HK-2 (cell line): ENCODE measurements at regions not wholly inside any gene's neighbourhood (a gene's known extent, or its start where the extent isn't known, plus 50 kb on each side); places are given as distances from the start of the nearest gene placed in this dataset.

ENCODE experiments used
- DNase-seq: peaks from one replicate; pipeline ENCODE4 v3.0.0-alpha.2; 2018; ENCODE audit not compliant: unreplicated experiment

DNA sequence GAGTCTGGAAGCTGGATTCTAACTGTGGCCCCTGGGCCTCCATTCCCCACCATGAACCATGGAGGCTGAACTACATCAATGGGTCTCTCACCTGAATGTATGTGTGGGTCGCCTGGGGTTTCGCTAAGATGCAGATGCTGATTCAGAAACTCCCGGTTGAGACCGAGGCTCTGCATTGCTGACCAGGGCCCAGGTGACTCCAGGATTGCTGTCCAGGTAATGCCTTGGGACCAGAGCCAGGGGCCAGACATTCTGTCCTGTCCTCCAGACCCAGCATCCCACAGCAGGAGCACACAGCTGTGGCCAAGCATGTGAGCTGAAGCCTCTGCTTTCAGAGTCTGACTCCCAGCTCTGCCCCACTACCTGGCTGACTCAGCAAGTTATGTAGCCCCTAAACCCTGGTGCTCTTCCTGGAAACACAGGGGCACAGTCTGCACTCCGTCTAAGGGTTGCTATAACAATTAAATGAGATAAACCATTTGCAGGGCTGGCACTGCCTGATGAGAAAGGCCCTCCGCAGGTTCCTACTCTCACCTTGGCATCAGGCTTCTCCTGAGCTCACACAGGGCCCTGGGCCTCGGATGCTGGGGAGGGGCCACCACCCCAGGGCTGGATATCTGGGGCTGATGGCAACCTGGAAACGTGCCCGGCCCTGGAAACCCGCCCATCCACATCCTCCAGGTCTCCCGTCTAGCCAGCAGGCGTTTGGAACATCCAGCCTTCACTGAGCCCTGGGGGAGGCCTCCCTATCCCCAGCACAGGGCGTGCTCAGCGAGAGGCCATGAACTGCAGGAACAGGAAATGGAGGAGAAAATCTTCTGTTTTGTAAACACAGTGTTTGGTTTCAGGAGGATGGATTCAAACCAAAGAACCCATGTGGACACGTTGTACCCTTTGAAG is 175.7 kb downstream of the DLL1 start:
- no peak for DNase-seq

DNA sequence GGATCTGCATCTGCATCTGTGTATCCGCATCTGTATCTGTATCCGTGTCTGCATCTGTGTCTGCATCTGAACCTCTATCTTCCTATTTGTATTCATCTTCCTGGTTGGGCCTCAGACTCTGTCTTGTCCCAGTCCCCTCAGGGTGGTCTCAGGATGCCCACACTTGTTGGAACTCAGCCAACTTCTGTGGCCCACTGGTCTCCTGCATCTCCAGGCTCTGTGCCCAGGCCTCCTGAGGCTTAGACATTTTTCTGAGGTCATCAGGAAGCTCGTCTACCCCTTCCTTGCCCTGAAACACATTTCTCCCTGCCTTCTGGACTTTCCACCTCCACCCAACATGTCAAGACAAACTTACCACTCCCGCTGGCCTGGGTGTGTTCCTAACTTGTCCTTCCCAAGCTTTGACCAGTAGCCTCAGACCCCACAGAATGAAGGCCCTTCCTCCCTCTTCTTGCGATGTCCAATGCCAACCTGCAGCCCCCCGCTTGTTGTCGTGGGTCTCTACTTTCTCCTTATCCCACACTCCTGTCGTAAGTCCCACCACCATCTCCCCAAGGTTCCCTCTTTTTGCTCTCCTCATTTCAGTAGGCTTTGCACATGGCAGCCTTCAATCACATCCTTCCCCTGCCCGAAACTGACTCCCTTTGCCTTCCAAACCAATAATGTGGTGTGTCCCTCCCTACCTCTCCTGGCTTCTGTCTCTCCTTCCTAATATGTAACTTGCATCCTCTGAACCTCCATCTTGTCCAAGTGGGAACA is 176.5 kb downstream of the DLL1 start:
- no peak for DNase-seq

DNA sequence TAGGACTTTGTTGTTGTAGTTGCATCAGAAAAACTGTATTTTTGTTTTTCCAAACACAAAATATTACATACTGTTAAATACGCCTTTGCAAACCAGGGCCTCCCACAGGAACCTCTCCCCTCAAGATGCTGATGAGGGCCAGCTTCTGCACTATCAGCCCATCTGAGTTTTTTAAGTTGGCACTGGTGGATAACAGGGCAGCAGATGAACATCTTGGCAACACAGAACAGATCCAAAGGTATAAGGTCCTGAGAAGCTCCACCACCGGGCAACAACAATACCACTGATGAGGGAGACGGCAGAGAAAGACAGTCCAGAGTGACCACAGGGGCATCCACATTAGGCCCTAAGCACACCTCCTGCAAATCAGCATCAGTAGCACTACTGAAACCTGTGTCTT is 177.7 kb downstream of the DLL1 start:
- no peak for DNase-seq

DNA sequence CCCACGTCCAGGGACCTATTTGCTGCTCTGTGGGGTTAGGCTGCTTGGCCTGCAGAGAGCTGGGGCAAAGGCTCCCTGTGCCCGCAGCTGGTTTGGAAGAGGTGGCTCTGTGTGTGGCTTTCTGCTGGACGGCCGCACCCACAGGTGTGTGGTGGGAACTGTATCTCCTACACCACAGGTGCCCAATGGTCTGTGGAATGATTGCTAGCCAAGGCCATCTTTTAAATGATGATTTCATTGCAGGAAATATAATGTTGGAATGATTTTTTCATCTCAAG is 178.4 kb downstream of the DLL1 start:
- DNase-seq, result no peak

DNA sequence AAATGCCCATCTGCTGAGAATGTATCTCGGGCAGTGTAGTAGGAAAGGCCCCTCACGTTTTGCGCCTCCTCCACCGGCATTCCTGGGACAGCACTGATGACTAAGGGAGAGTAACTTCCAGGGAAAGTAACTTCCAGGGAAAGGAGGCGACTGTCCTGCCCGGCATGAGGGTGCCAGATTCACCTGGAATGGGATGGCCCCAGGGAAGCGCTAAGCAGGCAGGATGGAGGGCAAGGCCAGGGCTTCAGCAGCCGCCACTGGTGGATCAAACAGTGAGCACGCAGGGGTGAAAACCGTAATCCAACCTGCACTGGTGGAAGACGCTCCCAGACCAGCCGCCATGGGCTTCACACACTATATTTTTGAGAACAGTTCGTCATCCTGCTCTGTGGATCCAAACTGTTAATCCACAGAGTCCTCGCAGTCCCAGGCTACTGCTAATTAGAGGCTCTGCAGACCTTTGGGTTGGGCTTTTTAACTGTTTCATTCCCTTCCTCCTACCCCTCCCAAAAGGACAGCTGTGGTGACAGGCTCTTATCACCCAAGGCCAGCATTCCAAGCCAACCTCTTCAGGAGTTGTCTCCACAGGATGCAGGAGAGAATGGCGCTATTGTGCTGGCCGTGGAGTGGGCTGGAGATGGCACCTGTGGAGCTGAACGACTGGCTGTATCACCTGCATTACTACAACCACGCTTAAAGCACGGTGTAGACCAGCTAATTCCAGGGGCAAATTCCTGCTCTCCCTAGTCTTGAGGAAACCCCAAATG is 178.9 kb downstream of the DLL1 start:
- no peak for DNase-seq

DNA sequence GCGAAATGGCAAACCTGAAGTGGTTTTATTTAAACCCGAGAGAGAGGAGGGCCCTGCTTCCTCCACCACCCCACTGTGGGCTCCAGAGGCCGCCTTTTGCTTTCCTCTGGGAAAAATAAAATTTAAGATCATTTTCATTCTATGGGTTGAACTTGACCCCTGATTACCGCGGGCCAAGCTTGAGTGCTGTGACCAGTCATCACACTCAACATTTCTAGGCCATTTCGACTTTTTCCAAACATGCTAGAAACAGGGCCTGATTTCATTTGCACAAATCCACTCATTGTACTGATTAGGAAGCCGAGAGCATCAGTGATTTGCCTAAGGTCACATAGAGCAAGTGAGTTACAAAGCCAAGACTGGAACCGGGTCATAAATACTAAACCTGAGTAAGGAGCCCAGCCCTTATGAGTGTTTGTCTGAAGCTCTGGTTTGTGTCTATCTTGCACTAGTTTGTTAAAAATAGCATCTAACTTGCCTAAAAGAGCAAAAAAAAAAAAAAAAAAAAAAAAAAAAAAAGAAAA is 179.7 kb downstream of the DLL1 start:
- DNase-seq, result no peak

DNA sequence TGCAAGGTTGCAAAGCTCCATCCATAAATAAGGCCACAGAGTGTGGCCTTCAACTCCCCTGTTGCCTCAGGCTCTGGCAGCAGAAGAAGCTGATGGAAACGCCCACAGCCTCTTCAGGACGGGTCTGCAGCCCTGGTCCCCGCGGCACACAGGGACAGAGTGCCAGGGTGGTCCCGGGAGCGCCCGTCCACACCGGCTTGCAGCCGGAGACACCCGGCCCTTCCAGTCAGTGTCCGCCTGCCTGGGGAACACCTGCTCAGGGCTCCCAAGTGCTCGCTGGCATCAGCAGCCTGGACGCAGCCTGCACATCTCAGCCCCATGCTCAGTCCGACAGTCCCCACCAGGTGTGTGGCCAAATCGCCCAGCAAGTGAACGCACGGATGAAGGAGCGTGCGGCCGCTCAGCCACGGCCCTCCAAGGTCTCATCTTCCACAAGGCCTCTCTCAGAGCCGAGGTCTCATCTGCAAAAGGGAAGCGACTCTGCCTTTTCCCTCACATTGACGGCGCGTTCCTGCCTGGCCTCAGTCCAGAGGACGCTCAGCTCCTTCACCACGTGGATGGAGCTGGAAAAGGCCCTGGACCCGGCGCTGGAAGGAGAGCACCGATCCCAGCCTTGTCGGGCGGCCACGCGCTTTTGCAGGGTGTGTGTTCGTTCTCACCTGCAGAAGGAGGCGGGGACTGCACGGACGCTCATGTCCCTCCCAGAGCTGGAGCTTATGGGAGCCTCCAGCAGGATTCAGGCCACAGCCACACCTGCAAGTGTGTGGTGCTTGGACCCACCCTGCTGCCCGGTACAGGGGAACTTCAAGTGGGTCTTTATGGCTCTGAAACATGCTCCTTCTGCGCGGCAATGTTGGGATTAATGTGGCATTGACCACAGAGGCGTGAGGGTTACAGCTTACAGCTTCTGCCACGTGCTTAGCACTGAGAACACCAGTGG is 180.4 kb downstream of the DLL1 start:
- DNase-seq, result no peak

DNA sequence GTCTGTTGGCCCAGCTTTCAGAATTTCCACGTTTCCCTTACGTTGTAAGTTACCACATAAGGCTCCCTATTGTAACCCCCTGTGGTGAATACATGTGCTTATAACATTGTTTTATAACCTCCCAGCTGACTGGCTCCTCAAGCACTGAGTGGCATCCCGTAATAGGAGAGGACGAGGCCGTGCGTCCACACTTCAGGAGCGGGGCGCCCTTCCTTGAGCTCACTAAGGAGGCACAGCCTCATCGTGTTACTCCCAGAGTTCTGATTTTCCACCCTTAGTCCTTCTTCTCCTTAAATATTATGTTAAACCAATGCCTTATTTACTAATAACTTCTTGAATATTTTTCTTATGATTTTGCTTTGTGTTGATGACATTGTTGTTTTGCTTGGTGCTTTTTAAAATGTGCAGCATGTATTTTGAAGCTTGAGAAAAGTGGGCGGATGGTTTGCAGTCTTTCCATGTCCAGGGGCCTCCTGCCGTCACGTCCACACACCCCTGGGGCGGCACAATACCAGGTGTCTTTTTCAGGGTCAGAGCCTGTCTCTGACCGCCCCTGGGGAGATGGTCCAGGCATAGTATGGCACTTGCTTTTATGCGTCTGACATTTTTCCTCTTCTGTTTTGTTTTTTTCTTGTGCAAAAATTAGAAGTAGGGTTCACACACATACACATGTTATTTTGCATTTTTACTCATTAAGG is 181.8 kb downstream of the DLL1 start:
- no peak for DNase-seq

DNA sequence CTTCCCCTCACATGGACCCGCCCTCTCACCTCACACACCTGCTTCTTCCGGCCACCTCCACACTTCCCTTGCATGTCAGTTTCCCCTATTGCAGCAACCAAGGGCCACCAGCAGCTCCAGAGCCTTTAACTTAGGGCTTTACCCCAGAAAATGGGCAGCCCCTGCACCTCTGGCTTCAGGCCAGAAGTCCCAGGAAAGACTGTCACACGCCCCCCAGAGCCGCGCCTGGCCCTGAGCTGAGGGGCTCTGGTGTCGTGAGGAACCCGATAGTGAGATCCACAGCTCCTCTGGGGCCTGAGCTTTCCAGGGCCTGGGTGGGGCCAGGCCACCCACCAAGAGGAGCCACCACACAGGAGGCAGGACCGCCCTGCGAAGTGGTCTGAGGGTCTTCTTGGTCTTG is 182.4 kb downstream of the DLL1 start:
- no peak for DNase-seq

DNA sequence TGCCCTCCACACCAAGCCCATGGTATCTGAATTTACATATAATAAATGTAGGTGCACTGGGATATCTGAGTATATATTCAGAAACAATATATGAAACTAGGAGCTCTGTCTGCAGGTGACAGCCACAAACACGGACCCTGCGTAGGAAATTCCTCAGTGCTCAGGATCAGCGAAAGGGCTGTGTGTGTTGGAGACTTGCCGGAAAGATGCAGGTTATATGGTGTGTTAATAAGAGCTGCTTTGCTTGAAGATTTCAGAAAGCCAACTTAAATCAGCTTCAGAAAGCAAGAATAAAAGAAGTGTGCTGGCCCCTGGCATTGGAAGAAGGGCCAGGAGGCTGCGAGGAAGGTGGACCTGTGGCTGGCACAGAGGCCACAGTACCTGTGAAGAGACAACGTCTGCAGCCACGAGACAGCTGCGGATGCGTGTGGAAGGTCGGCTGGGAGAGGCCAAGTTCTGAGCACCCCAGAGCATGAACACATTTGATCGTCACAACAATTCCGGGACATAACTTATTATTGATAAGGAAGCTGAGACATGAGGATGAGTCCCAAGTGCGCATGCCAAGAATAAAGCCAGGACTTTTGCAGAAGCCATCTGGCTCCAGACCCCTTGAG is 183.2 kb downstream of the DLL1 start:
- no peak for DNase-seq

DNA sequence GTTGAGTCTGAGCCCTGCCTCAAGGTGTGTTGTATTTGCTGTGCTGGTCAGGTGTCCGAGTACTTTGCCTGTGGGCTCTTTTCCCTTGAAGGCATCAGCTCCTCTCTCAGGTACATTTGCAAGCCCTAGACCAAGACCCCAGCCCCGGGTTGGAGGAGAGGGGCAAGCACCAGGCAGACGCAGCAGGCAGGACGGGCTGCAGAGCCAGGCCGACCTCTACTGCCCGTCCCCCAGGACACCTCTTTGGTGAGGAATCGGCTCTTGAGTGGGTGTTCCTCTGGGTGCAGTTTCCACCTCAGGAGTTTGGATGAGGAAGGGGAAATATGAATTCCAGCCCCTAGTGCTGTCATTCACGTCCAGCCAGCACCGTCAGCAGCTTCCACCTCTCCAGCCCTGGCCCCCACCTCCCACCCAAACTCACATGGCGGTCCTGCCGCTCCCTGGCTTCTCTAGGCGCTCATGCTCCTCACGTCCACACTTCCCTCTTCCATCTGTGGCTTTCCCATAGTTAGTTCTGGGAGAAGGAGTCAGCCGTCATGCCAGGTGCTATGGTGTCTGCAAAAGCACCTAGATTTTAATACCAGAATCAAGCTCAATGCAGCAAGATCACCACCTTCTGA is 183.9 kb downstream of the DLL1 start:
- no peak for DNase-seq

DNA sequence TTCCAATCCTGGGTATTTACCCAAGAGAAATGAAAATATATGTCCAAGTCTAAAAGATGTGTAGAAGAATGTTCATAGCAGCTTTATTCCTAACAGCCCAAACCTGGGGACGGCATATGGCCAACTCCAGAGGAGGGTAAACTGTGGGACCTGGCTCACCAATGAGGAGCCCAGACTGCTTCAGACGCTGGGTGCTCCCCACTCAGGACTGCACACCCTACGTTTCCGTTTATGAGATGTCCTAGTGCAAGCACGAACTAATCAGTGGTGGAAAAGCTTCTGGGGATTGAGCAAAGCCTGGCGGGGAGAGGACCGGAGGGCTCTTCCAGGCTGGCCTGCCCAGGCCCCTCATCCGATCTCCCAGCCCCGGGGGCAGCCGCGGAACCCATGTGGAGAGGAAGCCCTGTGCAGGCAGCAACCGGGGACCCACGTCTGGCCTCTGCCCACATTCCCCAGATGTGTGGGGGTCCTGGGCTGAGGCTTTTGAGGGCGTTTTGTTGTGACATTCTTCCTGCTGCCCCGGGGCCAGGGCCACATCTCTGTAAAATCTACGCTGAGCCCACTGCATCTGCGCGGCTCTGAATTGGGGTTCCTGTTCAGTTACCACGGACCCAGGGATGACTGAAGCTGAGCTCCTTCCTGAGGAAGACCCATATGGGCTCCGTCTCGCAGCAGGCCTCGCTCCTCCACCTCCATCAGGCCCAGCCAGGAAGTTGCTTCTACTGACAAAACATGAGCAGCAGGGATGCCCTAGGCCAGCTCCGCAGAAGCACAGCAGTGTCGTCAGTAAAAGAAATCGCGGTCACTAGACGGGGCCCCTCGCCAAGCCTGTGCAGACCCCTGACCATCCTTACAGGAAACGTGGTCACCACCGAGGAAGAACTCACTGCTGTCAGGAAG is 188.0 kb downstream of the DLL1 start:
- DNase-seq, result no peak

DNA sequence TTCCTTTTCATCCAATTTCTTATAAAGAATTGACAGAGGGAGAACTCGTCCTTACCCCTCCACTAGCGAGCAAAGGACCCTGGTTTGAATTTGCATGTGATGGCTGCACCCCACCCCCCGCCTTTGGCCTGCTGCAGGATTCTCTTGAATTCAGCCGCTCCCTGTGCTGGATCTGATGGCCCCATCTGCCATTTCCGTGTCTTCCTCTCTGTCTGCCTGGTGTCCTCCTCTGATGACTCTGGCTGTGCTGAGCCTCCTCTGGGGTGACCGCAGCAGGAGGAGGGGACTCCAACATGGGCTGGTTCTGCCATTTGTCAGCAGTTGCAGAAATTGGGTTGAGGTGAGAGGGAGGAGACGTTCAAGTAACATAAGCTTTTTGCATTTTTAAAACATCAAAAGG is 188.8 kb downstream of the DLL1 start:
- DNase-seq, result no peak

DNA sequence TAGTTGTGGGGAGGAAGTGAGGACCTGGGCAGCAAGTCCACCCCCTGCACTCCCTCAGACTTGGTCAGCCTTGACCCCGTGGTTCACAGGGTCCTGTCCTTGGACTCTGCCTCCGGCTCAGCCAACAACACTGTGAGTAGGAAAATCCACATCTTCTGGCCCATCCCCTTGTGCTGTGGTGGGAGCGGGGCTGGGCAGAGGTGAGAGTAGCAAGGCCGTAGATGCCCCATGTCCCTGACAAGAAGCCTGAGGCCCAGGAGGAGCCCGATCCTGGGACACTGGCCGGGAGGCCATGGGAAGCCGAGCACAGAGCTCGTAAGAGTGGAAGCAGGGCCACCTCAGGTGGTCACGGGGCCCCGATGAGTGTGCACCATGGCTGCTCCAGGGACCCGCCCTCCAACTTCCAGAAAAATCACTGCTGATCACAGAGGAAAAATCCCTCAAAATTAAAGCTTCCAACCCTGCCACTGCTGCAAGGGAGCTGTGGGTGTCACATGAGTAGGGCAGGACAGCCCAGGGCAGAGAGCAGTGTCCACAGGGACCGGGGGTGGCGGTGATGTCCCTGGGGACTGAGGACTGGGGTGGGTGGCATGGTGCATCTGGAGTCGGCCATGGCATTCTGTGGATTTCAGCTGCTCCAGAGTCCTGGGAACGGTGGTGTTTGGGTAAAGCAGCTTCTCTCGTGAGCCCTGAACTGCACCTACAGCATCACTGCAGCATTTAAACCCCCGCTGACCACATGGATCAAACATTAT is 189.4 kb downstream of the DLL1 start:
- DNase-seq, result no peak

DNA sequence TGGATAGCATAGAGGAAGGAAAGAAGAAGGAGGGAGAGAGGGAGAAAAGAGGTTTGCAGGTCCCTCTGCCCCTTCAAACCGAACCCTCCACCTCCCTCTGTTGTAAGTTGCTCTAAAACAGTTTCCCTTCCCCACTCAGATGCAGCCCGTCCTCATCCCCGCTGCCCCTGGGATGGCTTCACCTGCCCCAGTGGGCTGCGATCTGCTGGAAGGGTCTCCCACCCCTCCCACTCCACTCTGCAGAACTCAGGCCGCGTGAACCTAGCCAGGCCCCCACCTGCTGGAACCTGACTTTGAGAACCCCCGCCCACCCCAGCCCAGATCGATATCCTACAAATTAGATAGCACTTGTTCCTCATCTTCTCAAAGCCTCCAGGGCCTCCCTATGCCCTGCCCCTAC is 190.8 kb downstream of the DLL1 start:
- DNase-seq, result no peak

DNA sequence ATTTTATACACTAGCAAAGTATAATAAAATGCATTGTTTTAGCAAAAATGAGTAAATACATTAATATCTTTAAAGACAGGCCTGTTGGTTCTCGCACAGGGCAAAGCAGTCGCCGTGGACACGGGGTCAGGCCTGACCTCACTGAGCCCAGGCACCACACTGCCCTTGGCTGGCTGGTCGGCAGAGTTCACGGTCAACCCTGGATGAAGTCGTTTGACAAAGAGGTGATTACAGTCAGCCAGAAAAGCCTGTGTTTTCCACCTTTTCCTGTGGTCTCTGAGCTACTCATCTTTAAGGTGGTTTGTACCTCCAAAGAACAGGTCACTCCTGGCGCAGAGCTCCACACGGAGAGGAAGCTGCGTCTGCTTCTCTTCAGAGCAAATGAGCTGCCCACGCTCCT is 191.5 kb downstream of the DLL1 start:
- DNase-seq, result no peak

DNA sequence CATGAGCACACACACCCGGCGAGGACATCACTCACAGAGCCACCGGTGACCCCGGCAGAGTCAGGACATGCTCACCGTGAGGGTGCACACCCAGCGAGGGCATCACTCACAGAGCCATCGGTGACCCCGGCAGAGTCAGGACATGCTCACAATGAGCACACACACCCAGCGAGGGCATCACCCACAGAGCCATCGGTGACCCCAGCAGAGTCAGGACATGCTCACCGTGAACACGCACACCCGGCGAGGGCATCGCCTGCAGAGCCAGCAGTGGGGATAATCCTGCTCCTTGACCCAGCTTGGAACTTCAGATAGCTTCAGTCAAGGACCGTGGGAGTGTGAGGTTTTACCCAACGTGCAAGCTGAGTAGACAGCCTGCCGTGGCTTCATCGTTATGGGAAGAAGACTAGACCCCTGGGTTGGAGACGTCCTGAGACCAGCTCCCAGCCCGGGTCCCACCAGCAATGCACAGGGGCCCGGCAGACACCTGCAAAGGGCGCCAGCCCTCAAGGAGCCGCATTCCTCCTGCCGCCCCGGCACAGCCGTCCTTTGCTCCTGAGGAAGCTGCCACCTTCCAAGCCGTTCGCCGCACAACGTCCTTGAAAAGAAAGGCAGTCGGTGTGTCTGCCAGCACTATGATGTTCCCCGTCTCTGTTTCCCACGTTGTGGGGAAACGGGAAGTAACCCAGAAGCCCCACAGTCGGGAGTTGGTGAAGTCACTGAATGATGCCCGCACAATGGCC is 192.3 kb downstream of the DLL1 start:
- DNase-seq, result no peak
